Cardiac fibroblast (primary cell): ENCODE measurements at regions not wholly inside any gene's neighbourhood (a gene's known extent, or its start where the extent isn't known, plus 50 kb on each side); places are given as distances from the start of the nearest gene placed in this dataset.
"Not testable (repeated sequence)": the region's sequence is repeated elsewhere in the genome, so short reads cannot be mapped to it uniquely, and the experiment has no call there.

Source experiments
- DNase-seq, 2 donors: peaks; one replicate each; pipeline versions ENCODE4 v3.0.0 to v3.0.0-alpha.2; 2010; ENCODE audit warnings: low read depth in 2 of 2
- H3K4me3 ChIP-seq, 2 donors: replicated peaks in 1 of 2; 1 replicate in 1 of 2; 2 replicates in 1 of 2; pipeline ENCODE4 v1.5.1; 2011; ENCODE audit warnings: low read depth in 2 of 2, low read length in 2 of 2, mild to moderate bottlenecking in 2 of 2, moderate library complexity in 1 of 2
- CTCF ChIP-seq: IDR thresholded peaks from one replicate; pipeline ENCODE4 v1.5.1; 2011; ENCODE audit warnings: low read depth, mild to moderate bottlenecking, low read length, inconsistent platforms

GRCh38 chr17:68759343-68760140, 158.4 kb upstream of the FAM20A start:
- DNase-seq = peak; percentile 96
- peak; percentile 97 for TF ChIP-seq CTCF
- peak overlapping the region in 1 of 2 donors; percentile 47 for H3K4me3 ChIP-seq

GRCh38 chr17:68759002-68759342, 157.8 kb upstream of the FAM20A start:
- H3K4me3 ChIP-seq = no peak overlapping the region
- no peak for DNase-seq
- no peak for TF ChIP-seq CTCF

- not testable (repeated sequence) for DNase-seq, H3K4me3 ChIP-seq
Observed at GRCh38 chr17:68757866-68758757, 156.9 kb upstream of the FAM20A start.

GRCh38 chr17:68753985-68754769, 153.0 kb upstream of the FAM20A start:
- no peak for TF ChIP-seq CTCF
- no peak for DNase-seq

GRCh38 chr17:68750208-68750562, 149.0 kb upstream of the FAM20A start:
- no peak for DNase-seq
- no peak overlapping the region for H3K4me3 ChIP-seq
- no peak for TF ChIP-seq CTCF

More at GRCh38 chr17:68753985-68754769, 153.0 kb upstream of the FAM20A start:
- no peak overlapping the region for H3K4me3 ChIP-seq

GRCh38 chr17:68749349-68750207, 148.4 kb upstream of the FAM20A start:
- no peak for TF ChIP-seq CTCF
- peak in 1 of 2 donors; percentile 6 for DNase-seq
- H3K4me3 ChIP-seq = no peak overlapping the region
